HL-60/S4 treated with retinoic acid at 250 ng/mL for 4 days and 3 days (cell line): ENCODE measurements at regions not wholly inside any gene's neighbourhood (a gene's known extent, or its start where the extent isn't known, plus 50 kb on each side); places are given as distances from the start of the nearest gene placed in this dataset.

ENCODE experiments used
- in situ Hi-C: fragments of 300-500 bp; cut with MboI; formaldehyde crosslinking; loops from 2 replicates; pipeline ENCODE4 v1.7.0; 2022; ENCODE audit warnings: low sequenced_read_pairs

GRCh38 chr1:65059930-65060538 is 88.0 kb upstream of the AK4 start:
- in situ Hi-C loops = loop anchor here (25.0 kb wide), 2 partner anchors 352 to 627 kb away; partner anchors contain the start of genes LEPR and LEPROT

DNA sequence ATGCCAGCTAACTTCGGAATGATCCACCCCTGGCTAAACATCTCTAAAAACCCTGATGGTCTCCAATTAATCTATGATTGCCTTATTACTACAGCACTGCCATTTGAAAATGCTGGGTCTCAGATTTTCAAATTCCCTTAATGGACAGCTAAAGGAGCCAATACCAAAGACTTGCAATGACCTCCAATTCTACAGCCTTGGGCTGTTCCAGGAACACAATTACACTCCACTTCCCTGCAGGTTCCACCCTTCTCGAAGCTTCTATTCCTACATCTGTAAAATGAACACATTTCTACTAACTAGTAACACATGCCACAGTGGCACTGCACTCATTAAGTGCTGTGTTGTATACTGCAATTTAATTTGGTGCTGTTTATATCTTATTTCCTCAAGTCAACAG is 85.7 kb upstream of the AK4 start:
- in situ Hi-C loops = loop anchor here (25.0 kb wide), 2 partner anchors 350 to 625 kb away; partner anchors contain the start of genes LEPR and LEPROT

- in situ Hi-C loops = loop anchor here (25.0 kb wide), 2 partner anchors 349 to 624 kb away; partner anchors contain the start of genes LEPR and LEPROT
Observed at GRCh38 chr1:65063025-65063424, 85.0 kb upstream of the AK4 start.

DNA sequence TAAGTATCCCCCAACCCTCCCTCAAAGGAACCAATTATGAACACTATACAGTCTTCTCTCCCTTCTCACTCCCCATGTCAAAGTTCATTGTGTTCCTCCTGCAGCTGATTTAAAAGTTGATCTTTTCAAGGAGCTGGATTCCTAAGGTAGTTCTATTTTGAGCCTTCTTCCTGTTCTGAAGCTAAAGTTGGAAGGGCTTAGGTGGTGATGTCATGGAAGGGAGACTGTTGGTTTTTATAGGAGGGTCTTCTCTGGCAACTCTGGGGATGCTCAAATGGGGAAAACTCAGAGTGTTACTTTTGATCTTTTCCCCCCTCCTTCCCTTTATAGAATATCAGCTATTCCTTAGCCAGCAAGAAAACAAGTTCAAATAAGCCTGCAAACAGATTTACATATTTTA is 83.0 kb upstream of the AK4 start:
- in situ Hi-C loops = loop anchor here (25.0 kb wide), 2 partner anchors 347 to 622 kb away; partner anchors contain the start of genes LEPR and LEPROT

- in situ Hi-C loops = loop anchor here (25.0 kb wide), 2 partner anchors 347 to 622 kb away; partner anchors contain the start of genes LEPR and LEPROT
Observed at GRCh38 chr1:65065524-65066418, 82.2 kb upstream of the AK4 start.

GRCh38 chr1:65066419-65066765 is 81.6 kb upstream of the AK4 start:
- in situ Hi-C loops = loop anchor here (25.0 kb wide), 2 partner anchors 346 to 621 kb away; partner anchors contain the start of genes LEPR and LEPROT

DNA sequence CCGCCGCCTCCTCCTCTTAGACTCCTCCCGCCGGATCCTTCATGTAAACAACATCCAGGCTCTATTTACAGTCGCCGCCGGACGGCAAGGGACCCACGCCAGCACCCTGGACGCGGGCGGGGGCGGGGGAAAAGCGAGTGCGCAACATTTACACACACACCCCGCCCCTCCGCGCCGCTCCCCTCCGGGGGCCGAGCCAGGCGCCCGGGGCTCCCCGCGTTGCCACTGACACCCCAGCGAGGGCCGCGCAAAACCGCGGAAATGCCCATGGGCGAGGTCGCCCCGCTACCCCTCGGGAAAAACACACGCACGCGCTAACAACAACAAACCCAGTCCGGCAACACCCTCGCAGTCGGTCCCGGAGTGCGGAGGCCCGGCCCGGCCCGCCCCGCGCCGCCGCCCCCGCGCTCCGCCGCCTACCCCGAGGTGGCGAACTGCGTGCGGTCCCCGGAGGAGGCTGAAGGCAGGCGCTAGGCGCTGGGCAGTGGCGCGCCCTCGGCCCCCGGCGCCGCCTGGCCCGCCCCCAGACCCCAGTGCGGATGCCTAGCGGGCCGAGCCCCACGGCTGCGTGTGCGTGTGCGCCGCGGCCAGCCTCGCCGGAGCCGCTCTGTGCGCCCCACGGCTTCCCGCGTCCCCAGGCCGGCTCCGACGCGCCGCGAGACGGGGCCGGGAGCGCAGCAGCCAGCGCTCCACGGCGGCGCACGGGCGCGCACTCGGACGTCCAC is 81.1 kb upstream of the AK4 start:
- in situ Hi-C loops = loop anchor here (25.0 kb wide), 2 partner anchors 345 to 620 kb away; partner anchors contain the start of genes LEPR and LEPROT

GRCh38 chr1:65067491-65068201 is 80.4 kb upstream of the AK4 start:
- in situ Hi-C loops = loop anchor here (25.0 kb wide), 2 partner anchors 345 to 620 kb away; partner anchors contain the start of genes LEPR and LEPROT

GRCh38 chr1:65068202-65069010 is 79.6 kb upstream of the AK4 start:
- in situ Hi-C loops = loop anchor here (25.0 kb wide), 2 partner anchors 344 to 619 kb away; partner anchors contain the start of genes LEPR and LEPROT

- in situ Hi-C loops = loop anchor here (25.0 kb wide), 2 partner anchors 343 to 618 kb away; partner anchors contain the start of genes LEPR and LEPROT
Observed at GRCh38 chr1:65069011-65069565, 78.9 kb upstream of the AK4 start.

DNA sequence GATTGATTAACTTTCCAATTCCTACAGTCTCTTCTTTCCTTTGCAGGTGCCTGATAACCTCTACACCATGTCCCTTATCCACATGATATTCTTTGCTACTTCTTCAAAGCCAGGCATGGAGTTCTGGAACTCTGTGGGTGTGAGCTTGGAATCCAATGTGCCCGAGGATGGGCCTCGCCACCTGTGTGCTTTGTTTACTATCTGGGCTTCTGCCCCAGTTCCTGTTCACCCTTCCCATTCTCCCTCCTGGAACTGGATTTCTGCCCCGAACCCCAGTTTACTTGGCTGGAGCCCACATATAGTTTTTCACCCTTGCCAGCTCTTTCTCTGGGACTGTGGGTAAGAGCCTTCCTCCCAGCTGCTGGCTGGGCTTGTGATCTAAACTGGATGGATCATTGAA is 75.2 kb upstream of the AK4 start:
- in situ Hi-C loops = loop anchor here (25.0 kb wide), 2 partner anchors 339 to 614 kb away; partner anchors contain the start of genes LEPR and LEPROT

- in situ Hi-C loops = no loop called here
Observed at GRCh38 chr1:65075123-65075976, 72.7 kb upstream of the AK4 start.

- in situ Hi-C loops = no loop called here
Observed at GRCh38 chr1:65077369-65077768, 70.6 kb upstream of the AK4 start.

- in situ Hi-C loops = no loop called here
Observed at GRCh38 chr1:65079941-65080340, 68.1 kb upstream of the AK4 start.

GRCh38 chr1:65082346-65083040 is 65.5 kb upstream of the AK4 start:
- in situ Hi-C loops = no loop called here

DNA sequence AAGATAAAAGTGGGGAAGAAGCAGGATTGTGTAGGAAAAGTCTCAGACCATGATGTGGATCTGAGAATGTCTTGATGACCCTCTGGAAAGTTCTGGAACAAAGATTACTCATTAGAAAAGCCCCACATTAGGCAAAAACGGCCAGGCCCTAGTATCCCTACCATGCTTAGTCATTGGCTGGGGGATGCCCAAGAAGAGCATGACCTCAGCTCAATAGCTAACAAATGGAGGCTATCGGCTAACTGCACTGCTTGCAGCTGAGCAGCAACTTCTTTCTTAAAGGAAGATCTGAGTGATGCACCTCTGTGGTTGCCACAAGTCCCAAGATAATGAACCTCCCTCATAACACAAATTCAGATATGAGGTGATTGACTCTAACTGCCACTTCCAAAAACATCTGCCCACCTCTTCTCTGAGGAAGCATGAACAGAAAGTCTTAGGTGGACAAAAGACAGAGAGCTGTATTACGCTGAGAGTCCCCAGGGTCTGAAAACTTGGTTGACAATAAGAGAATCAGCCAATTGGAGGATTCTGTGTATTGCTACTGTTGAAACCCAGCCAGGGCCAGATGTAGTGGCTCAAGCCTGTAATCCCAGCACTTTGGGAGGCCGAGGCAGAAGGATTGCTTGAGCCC is 64.6 kb upstream of the AK4 start:
- in situ Hi-C loops = no loop called here

DNA sequence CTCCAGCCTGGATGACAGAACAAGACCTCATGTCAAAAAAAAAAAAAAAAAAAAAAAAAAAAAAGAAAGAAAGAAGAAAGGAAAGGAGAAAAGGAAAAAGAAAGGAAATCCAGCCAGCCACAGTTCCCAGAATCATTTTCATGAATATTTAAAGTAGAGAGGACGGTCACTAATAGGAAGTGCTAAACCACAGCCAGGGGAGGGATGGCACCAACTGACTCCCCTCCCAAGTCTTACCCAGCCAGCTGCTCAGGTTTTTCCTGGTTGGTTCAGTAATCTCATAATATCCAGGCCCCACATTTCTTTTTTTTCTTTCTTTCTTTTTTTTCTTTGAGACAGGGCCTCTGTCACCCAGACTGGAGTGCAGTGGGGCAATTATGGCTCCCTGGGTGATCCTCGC is 63.9 kb upstream of the AK4 start:
- in situ Hi-C loops = no loop called here
